ENCODE measurements at regions not wholly inside any gene's neighbourhood (a gene's known extent, or its start where the extent isn't known, plus 50 kb on each side); places are given as distances from the start of the nearest gene placed in this dataset.

- TF ChIP-seq CTCF (conservative IDR thresholded peaks at IDR 0.05; ENCODE audit: low read length) (no peak), EZH2phosphoT487 (IDR thresholded peaks at IDR 0.05; ENCODE audit: borderline replicate concordance, low read depth, low read length) (no peak)
- POLR2A ChIA-PET = interaction anchor here (0.6 kb wide), 1 partner anchor 59 kb away, joined by 3 read pairs; no protein-coding TSS in a partner anchor
- BruUV-seq (replicated peaks) = no TSS peak
- H2AFZ ChIP-seq (ENCODE audit: low read length) = no peak overlapping the region
- H4K20me1 ChIP-seq (ENCODE audit: insufficient read depth, low read length) = no peaks in the 10 kb centered on the region
- intact Hi-C loops (cut with micrococcal nuclease; ENCODE audit: unreplicated experiment) = no loop called here
- no peak overlapping the region for H3K4me3 ChIP-seq (ENCODE audit: low read depth, low read length, poor library complexity, severe bottlenecking)
- DNase-seq (ENCODE audit: low spot score) = no peak
- peaks cover 16% of the 10 kb centered on the region for H3K9me3 ChIP-seq (ENCODE audit: low read length)
- no peaks in the 10 kb centered on the region for H3K4me1 ChIP-seq (ENCODE audit: insufficient read depth, low read length, poor library complexity, severe bottlenecking)
- no peak overlapping the region for H3K27ac ChIP-seq (ENCODE audit: low read depth, low read length, poor library complexity, severe bottlenecking)
- no peaks in the 10 kb centered on the region for H3K36me3 ChIP-seq (ENCODE audit: insufficient read depth, low read length)
- CTCF ChIA-PET (ENCODE audit: unreplicated experiment) = no interaction called here
- no peaks in the 10 kb centered on the region for H3K9me2 ChIP-seq (ENCODE audit: insufficient read depth, low read length)
- H3K4me2 ChIP-seq (ENCODE audit: low read length) = no peak overlapping the region
- no peaks in the 10 kb centered on the region for H3K79me2 ChIP-seq (ENCODE audit: insufficient read depth, low read depth, low read length)
Observed at GRCh38 chr2:114373591-114373990, 68.8 kb upstream of the DPP10 start.

- no peak overlapping the region for H3K4me2 ChIP-seq (ENCODE audit: low read length)
- no peaks in the 10 kb centered on the region for H3K79me2 ChIP-seq (ENCODE audit: insufficient read depth, low read depth, low read length)
- H3K27ac ChIP-seq (ENCODE audit: low read depth, low read length, poor library complexity, severe bottlenecking) = no peak overlapping the region
- H2AFZ ChIP-seq (ENCODE audit: low read length) = no peak overlapping the region
- no peak overlapping the region for H3K4me3 ChIP-seq (ENCODE audit: low read depth, low read length, poor library complexity, severe bottlenecking)
- H3K4me1 ChIP-seq (ENCODE audit: insufficient read depth, low read length, poor library complexity, severe bottlenecking) = no peaks in the 10 kb centered on the region
- BruUV-seq (replicated peaks) = no TSS peak
- intact Hi-C loops (cut with micrococcal nuclease; ENCODE audit: unreplicated experiment) = no loop called here
- no peaks in the 10 kb centered on the region for H3K36me3 ChIP-seq (ENCODE audit: insufficient read depth, low read length)
- POLR2A ChIA-PET = no interaction called here
- no peak for DNase-seq (ENCODE audit: low spot score)
- H3K9me3 ChIP-seq (ENCODE audit: low read length) = no peaks in the 10 kb centered on the region
- CTCF ChIA-PET (ENCODE audit: unreplicated experiment) = no interaction called here
- no peaks in the 10 kb centered on the region for H4K20me1 ChIP-seq (ENCODE audit: insufficient read depth, low read length)
- no peak for TF ChIP-seq CTCF (conservative IDR thresholded peaks at IDR 0.05; ENCODE audit: low read length)
- TF ChIP-seq EZH2phosphoT487 (IDR thresholded peaks at IDR 0.05; ENCODE audit: borderline replicate concordance, low read depth, low read length) = no peak
- no peaks in the 10 kb centered on the region for H3K9me2 ChIP-seq (ENCODE audit: insufficient read depth, low read length)
Observed at GRCh38 chr2:114384441-114384840, 58.0 kb upstream of the DPP10 start.

GRCh38 chr2:114389021-114389420 lies 53.4 kb upstream of the DPP10 start:
- no peak for DNase-seq (ENCODE audit: low spot score)
- Histone ChIP-seq H4K20me1 (ENCODE audit: insufficient read depth, low read length) (no peaks in the 10 kb centered on the region), H3K4me3 (ENCODE audit: low read depth, low read length, poor library complexity, severe bottlenecking) (no peak overlapping the region), H3K9me3 (ENCODE audit: low read length) (no peaks in the 10 kb centered on the region), H3K4me2 (ENCODE audit: low read length) (no peak overlapping the region), H3K79me2 (ENCODE audit: insufficient read depth, low read depth, low read length) (no peaks in the 10 kb centered on the region), H3K4me1 (ENCODE audit: insufficient read depth, low read length, poor library complexity, severe bottlenecking) (no peaks in the 10 kb centered on the region), H3K27ac (ENCODE audit: low read depth, low read length, poor library complexity, severe bottlenecking) (no peak overlapping the region), H3K9me2 (ENCODE audit: insufficient read depth, low read length) (no peaks in the 10 kb centered on the region), H3K36me3 (ENCODE audit: insufficient read depth, low read length) (no peaks in the 10 kb centered on the region), H2AFZ (ENCODE audit: low read length) (no peak overlapping the region)
- no peak for TF ChIP-seq CTCF (conservative IDR thresholded peaks at IDR 0.05; ENCODE audit: low read length)
- TF ChIP-seq EZH2phosphoT487 (IDR thresholded peaks at IDR 0.05; ENCODE audit: borderline replicate concordance, low read depth, low read length) = no peak
- POLR2A ChIA-PET = no interaction called here
- CTCF ChIA-PET (ENCODE audit: unreplicated experiment) = no interaction called here
- no TSS peak for BruUV-seq (replicated peaks)
- intact Hi-C loops (cut with micrococcal nuclease; ENCODE audit: unreplicated experiment) = loop anchor here (5.0 kb wide), 1 partner anchor 67 kb away; no protein-coding TSS in a partner anchor

Data from OCI-LY7 (cell line).